Mesodermal cell (in vitro differentiated cells): ENCODE measurements at regions not wholly inside any gene's neighbourhood (a gene's known extent, or its start where the extent isn't known, plus 50 kb on each side); places are given as distances from the start of the nearest gene placed in this dataset.

Experiments used
- H3K27ac ChIP-seq: 2 replicates; pipeline ENCODE4 v1.7.0; 2013; ENCODE audit warnings: mild to moderate bottlenecking, low read depth, low read length, moderate library complexity; ENCODE audit not compliant: severe bottlenecking
- H3K36me3 ChIP-seq: 2 replicates; pipeline ENCODE4 v1.7.1; 2013; ENCODE audit warnings: mild to moderate bottlenecking, low read length, moderate library complexity; ENCODE audit not compliant: control insufficient read depth, insufficient read depth
- H3K4me1 ChIP-seq: one replicate; pipeline ENCODE4 v1.7.1; 2013; ENCODE audit warnings: mild to moderate bottlenecking, low read length; ENCODE audit not compliant: insufficient read depth, control insufficient read depth, poor library complexity, severe bottlenecking
- H3K4me3 ChIP-seq: 2 replicates; pipeline ENCODE4 v1.7.0; 2013; ENCODE audit warnings: low read length, control low read depth, mild to moderate bottlenecking; ENCODE audit not compliant: insufficient read depth, poor library complexity, severe bottlenecking; ENCODE audit errors: extremely low read depth
- H3K9me3 ChIP-seq: 2 replicates; pipeline ENCODE4 v1.7.1; 2013; ENCODE audit warnings: mild to moderate bottlenecking, low read length, moderate library complexity; ENCODE audit not compliant: control insufficient read depth
- WGBS, 2 experiments: methylation state at CpG; one replicate each; pipeline ENCODE4 v1.1.5; 2013; ENCODE audit warnings: missing lambda C conversion rate in 2 of 2; ENCODE audit not compliant: insufficient coverage in 2 of 2; 5-methylcytosine and 5-hydroxymethylcytosine counted together

DNA sequence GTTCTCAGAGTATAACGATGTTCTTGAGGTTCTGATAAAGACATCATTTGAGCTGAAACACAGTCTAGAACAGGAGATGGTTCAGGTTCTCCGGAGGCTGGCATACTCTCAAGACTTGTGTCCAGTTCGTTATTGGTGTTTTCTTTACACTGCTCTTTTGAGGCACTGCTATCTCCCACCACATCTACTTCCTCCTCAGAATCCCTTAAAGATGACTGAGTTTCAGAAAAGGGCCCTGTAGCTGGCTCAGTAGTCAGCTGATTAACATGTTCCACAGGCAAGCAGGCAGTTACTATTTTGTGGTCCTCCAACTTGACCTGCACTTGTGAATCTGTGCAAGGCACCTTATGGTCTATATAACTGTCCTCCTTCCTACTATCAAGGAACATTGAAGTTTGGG is 50.2 kb downstream of the ZZZ3 start:
- H3K27ac ChIP-seq: no peak overlapping the region
- H3K9me3 ChIP-seq: no peaks in the 10 kb centered on the region
- H3K36me3 ChIP-seq: peaks cover 51% of the 10 kb centered on the region
- H3K4me1 ChIP-seq: no peaks in the 10 kb centered on the region
- no peak overlapping the region for H3K4me3 ChIP-seq
- 87 to 92% methylated on average over 3 of the region's 3 CpGs for WGBS, 2 experiments

DNA sequence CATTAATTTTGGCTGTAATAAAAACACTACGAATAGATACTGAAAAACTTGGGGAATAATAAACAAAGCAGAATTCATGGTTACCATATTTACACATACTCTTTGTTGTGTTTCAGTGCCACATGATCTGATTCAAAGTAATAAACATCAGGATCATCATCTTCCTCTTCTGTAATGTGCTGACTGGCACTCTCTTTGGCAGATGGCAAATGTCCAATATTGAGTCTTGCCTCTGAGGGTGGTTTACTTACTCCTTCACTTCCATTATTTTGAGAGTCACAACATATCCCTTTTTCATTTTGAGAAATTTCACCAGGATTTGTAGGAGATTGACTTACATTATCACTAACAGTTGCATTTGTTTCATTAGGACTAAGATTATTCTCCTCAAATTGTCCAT is 50.7 kb downstream of the ZZZ3 start:
- no peak overlapping the region for H3K27ac ChIP-seq
- no peaks in the 10 kb centered on the region for H3K4me1 ChIP-seq
- peaks cover 51% of the 10 kb centered on the region for H3K36me3 ChIP-seq
- H3K9me3 ChIP-seq: no peaks in the 10 kb centered on the region
- no peak overlapping the region for H3K4me3 ChIP-seq
- no CpG with 5 or more reads among the region's 1 CpG for WGBS, 2 experiments

- no CpG with 5 or more reads among the region's 1 CpG for WGBS, 2 experiments
- Histone ChIP-seq H3K36me3 (peaks cover 51% of the 10 kb centered on the region), H3K4me3 (no peak overlapping the region), H3K4me1 (no peaks in the 10 kb centered on the region), H3K27ac (no peak overlapping the region), H3K9me3 (no peaks in the 10 kb centered on the region)
Observed at GRCh38 chr1:77631302-77631701, 51.2 kb downstream of the ZZZ3 start.

- Histone ChIP-seq H3K9me3 (no peaks in the 10 kb centered on the region), H3K27ac (no peak overlapping the region), H3K36me3 (peaks cover 55% of the 10 kb centered on the region), H3K4me3 (no peak overlapping the region), H3K4me1 (no peaks in the 10 kb centered on the region)
- WGBS, 2 experiments: 77 to 100% methylated on average over 1 to 2 of the region's 4 CpGs
Observed at GRCh38 chr1:77627978-77628570, 54.4 kb downstream of the ZZZ3 start.

DNA sequence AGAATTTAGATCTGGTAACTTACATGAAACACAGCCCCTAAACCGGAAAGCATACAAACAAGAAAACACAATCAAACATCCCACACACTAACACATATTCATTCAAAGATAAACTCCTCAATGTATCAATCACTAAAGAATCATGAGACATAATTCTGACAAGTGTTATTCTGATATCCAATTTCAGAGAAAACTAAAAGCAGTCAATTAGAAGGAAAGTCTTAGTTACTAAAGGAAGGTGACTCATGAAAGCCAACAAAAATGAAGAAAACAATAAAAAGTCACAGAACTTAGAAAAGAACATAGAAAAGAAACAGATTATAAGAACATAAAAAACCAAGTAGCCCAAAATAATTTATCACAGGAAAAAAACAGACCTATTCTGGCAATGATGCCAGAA is 57.2 kb downstream of the ZZZ3 start:
- Histone ChIP-seq H3K9me3 (no peaks in the 10 kb centered on the region), H3K36me3 (peaks cover 56% of the 10 kb centered on the region), H3K4me1 (no peaks in the 10 kb centered on the region), H3K27ac (no peak overlapping the region), H3K4me3 (no peak overlapping the region)
- WGBS, 2 experiments: no CpG with 5 or more reads among the region's 1 CpG

DNA sequence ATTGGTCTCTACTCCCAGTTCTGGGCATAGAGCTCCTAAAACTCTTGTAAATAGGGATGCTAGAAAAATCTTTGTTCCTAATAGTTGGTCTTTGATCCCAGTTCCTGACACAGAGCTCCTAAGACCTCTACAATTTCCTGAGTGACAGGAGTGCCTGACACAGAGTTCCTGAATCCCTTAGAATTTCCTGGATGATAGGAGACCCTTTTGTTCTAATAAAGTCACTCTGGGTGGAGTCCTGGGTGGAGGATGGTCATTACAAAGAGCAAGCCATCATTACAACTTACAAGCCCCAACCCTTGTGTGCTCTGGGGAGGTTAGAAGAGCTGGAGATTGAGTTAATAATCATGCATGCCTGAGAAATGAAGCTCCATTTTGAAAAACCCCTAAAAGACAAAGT is 58.4 kb downstream of the ZZZ3 start:
- H3K36me3 ChIP-seq: peaks cover 48% of the 10 kb centered on the region
- no peaks in the 10 kb centered on the region for H3K4me1 ChIP-seq
- H3K4me3 ChIP-seq: no peak overlapping the region
- H3K27ac ChIP-seq: no peak overlapping the region
- H3K9me3 ChIP-seq: no peaks in the 10 kb centered on the region

GRCh38 chr1:77623066-77623465 is 59.4 kb downstream of the ZZZ3 start:
- Histone ChIP-seq H3K27ac (no peak overlapping the region), H3K4me1 (no peaks in the 10 kb centered on the region), H3K4me3 (no peak overlapping the region), H3K36me3 (peaks cover 41% of the 10 kb centered on the region), H3K9me3 (no peaks in the 10 kb centered on the region)
- WGBS, 2 experiments: no CpG with 5 or more reads among the region's 2 CpGs

- H3K4me3 ChIP-seq: no peak overlapping the region
- 87 to 100% methylated on average over 2 of the region's 3 CpGs for WGBS, 2 experiments
- H3K9me3 ChIP-seq: no peaks in the 10 kb centered on the region
- no peaks in the 10 kb centered on the region for H3K4me1 ChIP-seq
- H3K27ac ChIP-seq: no peak overlapping the region
- H3K36me3 ChIP-seq: peaks cover 44% of the 10 kb centered on the region
Observed at GRCh38 chr1:77620273-77620672, 62.2 kb downstream of the ZZZ3 start.

- Histone ChIP-seq H3K27ac (no peak overlapping the region), H3K4me3 (no peak overlapping the region), H3K9me3 (peaks cover 4% of the 10 kb centered on the region), H3K4me1 (no peaks in the 10 kb centered on the region), H3K36me3 (peaks cover 18% of the 10 kb centered on the region)
- 96 to 100% methylated on average over 3 of the region's 4 CpGs for WGBS, 2 experiments
Observed at GRCh38 chr1:77614037-77614436, 68.4 kb downstream of the ZZZ3 start.
